ENCODE measurements at regions not wholly inside any gene's neighbourhood (a gene's known extent, or its start where the extent isn't known, plus 50 kb on each side); places are given as distances from the start of the nearest gene placed in this dataset.

DNA sequence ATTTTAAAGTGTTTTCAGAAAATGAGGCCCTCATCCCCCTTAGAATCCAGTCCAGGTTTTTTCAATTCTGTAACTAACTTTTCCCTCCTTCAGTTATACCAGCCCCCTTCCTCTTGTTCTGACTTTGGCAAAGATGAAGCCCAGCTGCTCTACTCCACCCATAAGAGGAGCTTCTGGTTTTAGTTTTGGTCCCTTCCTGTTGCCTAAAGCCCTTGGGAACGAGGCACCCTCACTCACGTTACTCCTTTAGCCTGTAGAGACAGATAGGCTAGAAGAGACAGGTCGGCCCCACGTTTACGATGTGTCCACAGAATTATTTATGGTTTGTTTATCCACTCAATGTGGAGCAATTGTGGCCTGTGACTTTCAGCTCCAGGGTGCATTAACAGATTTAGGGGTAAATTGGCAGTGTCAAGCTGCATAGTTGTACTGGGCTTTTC, 454.2 kb upstream of the TNP1 start:
- no peak for DNase-seq (ENCODE audit: low read depth)
- no peak overlapping the region for H3K4me3 ChIP-seq (ENCODE audit: low read depth, low read length)
- TF ChIP-seq, protein P1, sequence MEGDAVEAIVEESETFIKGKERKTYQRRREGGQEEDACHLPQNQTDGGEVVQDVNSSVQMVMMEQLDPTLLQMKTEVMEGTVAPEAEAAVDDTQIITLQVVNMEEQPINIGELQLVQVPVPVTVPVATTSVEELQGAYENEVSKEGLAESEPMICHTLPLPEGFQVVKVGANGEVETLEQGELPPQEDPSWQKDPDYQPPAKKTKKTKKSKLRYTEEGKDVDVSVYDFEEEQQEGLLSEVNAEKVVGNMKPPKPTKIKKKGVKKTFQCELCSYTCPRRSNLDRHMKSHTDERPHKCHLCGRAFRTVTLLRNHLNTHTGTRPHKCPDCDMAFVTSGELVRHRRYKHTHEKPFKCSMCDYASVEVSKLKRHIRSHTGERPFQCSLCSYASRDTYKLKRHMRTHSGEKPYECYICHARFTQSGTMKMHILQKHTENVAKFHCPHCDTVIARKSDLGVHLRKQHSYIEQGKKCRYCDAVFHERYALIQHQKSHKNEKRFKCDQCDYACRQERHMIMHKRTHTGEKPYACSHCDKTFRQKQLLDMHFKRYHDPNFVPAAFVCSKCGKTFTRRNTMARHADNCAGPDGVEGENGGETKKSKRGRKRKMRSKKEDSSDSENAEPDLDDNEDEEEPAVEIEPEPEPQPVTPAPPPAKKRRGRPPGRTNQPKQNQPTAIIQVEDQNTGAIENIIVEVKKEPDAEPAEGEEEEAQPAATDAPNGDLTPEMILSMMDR (conservative IDR thresholded peaks at IDR 0.05; ENCODE audit: low read depth, low read length), result no peak

DNA sequence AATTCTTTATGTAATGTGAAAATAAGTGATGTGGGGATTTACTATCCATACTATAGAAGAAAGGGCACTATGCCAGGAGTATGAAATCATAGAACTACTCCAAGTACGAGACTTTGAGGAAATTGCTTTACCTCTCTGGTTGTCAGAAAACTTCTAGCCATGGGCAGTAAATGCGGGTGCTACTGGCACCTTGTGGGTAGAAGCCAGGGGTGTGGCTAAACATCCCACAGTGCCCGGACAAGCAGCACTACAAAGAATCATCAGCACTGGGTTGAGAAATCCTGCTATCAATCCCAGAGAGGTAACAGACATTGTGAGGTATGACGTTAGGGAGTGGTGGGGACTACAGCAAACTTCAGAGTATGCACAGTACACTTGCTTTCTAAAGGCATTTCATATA, 453.5 kb upstream of the TNP1 start:
- no peak overlapping the region for H3K4me3 ChIP-seq (ENCODE audit: low read depth, low read length)
- DNase-seq (ENCODE audit: low read depth), result no peak
- TF ChIP-seq, protein P1 (conservative IDR thresholded peaks at IDR 0.05; ENCODE audit: low read depth, low read length), result no peak

DNA sequence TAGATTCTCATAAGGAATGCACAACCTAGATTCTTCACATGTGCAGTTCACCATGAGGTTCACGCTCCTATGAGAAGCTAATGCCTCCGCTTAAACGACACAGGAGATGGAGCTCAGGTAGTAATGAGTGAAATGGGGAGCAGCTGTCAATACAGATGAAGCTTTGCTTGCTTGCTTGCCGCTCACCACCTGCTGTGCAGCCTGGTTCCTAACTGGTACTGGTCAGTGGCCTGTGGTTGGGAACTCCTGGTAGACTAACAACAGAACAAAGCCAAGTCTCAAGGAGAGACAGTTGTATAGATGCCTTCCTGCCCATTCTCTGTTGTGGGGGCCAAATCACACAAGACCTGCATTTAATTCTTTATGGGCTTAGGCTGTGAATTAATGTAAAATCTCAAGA, 449.2 kb upstream of the TNP1 start:
- H3K4me3 ChIP-seq (ENCODE audit: low read depth, low read length), result no peak overlapping the region
- no peak for DNase-seq (ENCODE audit: low read depth)
- TF ChIP-seq, protein P1 (conservative IDR thresholded peaks at IDR 0.05; ENCODE audit: low read depth, low read length), result no peak

DNA sequence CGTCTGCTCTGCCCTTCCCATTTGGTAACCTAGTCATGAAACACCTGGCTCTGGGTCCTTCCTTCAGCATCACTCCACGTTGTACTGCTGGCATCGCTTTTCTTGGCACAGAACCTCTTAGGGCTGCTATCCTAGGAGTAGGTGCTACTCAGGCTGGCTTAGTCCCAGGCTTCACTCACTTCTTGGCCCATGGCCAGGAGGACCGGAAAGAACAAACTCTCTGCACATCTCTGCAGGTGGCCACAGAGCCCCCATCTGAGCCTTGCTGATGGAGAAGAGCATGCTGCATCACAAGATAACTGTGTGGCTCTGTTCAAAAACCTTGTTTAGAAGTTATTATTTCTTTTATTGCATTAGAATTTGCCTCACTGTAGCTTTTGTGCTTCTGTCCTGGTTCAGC, 447.2 kb upstream of the TNP1 start:
- TF ChIP-seq, protein P1 (conservative IDR thresholded peaks at IDR 0.05; ENCODE audit: low read depth, low read length), result no peak
- no peak for DNase-seq (ENCODE audit: low read depth)
- H3K4me3 ChIP-seq (ENCODE audit: low read depth, low read length), result no peak overlapping the region

DNA sequence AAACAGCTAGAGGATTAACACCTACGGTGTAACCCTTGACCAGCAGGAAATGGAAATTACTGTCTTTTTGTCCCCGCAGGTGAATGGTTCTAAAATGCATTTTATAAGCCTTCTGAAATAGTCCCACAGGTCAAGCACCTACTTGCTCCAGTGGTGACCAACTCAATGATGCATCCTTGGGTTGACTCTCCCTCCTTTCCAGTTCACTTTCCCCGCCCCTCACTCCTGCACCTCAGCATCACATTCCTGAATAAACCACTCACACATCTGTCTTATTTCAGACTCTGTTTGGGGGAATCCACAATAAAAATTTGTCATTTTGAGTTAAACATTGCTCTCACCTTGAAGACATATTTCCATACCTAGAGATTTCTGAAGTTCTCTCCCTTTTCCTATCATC, 446.0 kb upstream of the TNP1 start:
- no peak for DNase-seq (ENCODE audit: low read depth)
- H3K4me3 ChIP-seq (ENCODE audit: low read depth, low read length), result no peak overlapping the region
- TF ChIP-seq, protein P1 (conservative IDR thresholded peaks at IDR 0.05; ENCODE audit: low read depth, low read length), result no peak

DNA sequence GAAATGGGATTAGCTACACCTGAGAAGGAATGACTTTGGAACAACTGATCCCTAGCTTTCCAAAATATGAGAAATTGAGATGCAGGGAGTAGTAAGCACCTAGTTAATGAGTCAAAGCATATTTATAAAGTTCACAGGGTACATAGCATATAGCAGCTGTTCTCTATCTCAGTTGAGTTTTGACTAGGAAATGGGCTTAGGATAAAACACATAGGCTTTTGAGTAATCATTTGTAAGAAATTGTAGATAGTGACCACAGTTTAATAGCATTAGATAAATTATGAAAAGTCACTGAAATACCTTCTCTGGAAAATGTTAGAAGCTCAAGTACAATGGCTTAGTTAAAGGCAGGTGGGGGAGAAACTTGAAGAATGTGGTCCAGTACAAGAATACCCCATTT, 444.7 kb upstream of the TNP1 start:
- DNase-seq (ENCODE audit: low read depth), result no peak
- H3K4me3 ChIP-seq (ENCODE audit: low read depth, low read length), result no peak overlapping the region
- TF ChIP-seq, protein P1 (conservative IDR thresholded peaks at IDR 0.05; ENCODE audit: low read depth, low read length), result no peak

DNA sequence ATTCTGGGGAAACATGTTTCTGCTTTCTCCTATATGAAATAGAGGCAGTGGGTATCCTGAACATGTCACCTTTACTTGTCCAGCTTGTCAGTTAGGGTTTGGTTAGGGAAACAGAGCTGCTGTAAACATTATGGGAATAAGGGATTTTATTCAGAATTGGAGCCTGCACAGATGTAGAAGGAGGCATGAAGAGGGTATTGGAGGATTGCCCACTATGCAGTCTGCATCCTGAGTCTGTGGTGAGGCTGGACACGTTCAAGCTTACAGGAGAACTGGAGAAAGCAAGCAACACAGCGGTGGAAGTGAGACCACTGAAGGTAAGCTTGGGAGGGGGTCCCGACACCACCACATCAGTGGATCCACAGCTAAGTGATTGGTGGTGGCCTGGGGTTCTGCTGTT, 443.0 kb upstream of the TNP1 start:
- DNase-seq (ENCODE audit: low read depth), result no peak
- no peak overlapping the region for H3K4me3 ChIP-seq (ENCODE audit: low read depth, low read length)
- TF ChIP-seq, protein P1 (conservative IDR thresholded peaks at IDR 0.05; ENCODE audit: low read depth, low read length), result no peak

Data from epithelial cell of proximal tubule (primary cell).